IPS DF 6.9 (cell line): ENCODE measurements at regions not wholly inside any gene's neighbourhood (a gene's known extent, or its start where the extent isn't known, plus 50 kb on each side); places are given as distances from the start of the nearest gene placed in this dataset.
"Not testable (repeated sequence)": the region's sequence is repeated elsewhere in the genome, so short reads cannot be mapped to it uniquely, and the experiment has no call there.

ENCODE experiments used
- DNase-seq: peaks from one replicate; pipeline ENCODE4 v3.0.0-alpha.2; 2013; ENCODE audit warnings: low read depth, low spot score
- H3K27ac ChIP-seq: one replicate; pipeline ENCODE4 v1.5.1; 2013; ENCODE audit warnings: low read length, control low read depth
- H3K27me3 ChIP-seq: 2 replicates; pipeline ENCODE4 v1.6.1; 2013; ENCODE audit warnings: mild to moderate bottlenecking, low read length; ENCODE audit not compliant: control insufficient read depth, insufficient read depth
- H3K36me3 ChIP-seq: 2 replicates; pipeline ENCODE4 v1.6.1; 2013; ENCODE audit warnings: low read length; ENCODE audit not compliant: control insufficient read depth, insufficient read depth
- H3K4me1 ChIP-seq: 2 replicates; pipeline ENCODE4 v1.6.1; 2013; ENCODE audit warnings: low read length; ENCODE audit not compliant: control insufficient read depth, insufficient read depth
- H3K4me3 ChIP-seq: 2 replicates; pipeline ENCODE4 v1.5.1; 2013; ENCODE audit warnings: mild to moderate bottlenecking, low read length
- H3K9me3 ChIP-seq: 2 replicates; pipeline ENCODE4 v1.6.1; 2013; ENCODE audit warnings: low read length, inconsistent platforms; ENCODE audit not compliant: control insufficient read depth, insufficient read depth
- WGBS: extraction: QIAGEN DNeasy Blood & Tissue Kit; methylation state at CpG from one replicate; pipeline ENCODE4 v1.1.7; 2013; ENCODE audit warnings: mixed read lengths, missing lambda C conversion rate; ENCODE audit not compliant: insufficient read length, insufficient coverage; 5-methylcytosine and 5-hydroxymethylcytosine counted together

DNA sequence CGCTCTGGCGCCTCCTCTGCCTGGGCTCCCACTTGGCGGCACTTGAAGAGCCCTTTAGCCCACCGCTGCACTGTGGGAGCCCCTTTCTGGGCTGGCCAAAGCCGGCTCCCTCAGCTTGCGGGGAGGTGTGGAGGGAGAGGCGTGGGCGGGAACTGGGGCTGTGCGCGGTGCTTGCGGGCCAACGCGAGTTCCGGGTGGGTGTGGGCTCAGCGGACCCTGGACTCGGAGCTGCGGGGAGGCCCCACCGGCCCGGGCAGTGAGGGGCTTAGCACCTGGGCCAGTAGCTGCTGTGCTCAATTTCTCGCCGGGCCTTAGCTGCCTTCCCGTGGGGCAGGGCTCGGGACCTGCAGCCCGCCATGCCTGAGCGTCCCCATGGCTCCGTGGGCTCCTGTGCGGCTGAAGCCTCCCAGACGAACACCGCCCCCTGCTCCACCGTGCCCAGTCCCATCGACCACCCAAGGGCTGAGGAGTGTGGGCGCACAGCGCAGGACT is 216.2 kb downstream of the FGFR2 start:
- not testable (repeated sequence) for H3K27me3 ChIP-seq, H3K4me1 ChIP-seq, H3K4me3 ChIP-seq, H3K27ac ChIP-seq, DNase-seq, H3K9me3 ChIP-seq, H3K36me3 ChIP-seq
- WGBS: no CpG with 5 or more reads among the region's 33 CpGs

GRCh38 chr10:121385136-121385535 is 213.1 kb downstream of the FGFR2 start:
- no CpG with 5 or more reads among the region's 1 CpG for WGBS
- Histone ChIP-seq H3K27me3 (no peaks in the 10 kb centered on the region), H3K4me3 (no peak overlapping the region)

DNA sequence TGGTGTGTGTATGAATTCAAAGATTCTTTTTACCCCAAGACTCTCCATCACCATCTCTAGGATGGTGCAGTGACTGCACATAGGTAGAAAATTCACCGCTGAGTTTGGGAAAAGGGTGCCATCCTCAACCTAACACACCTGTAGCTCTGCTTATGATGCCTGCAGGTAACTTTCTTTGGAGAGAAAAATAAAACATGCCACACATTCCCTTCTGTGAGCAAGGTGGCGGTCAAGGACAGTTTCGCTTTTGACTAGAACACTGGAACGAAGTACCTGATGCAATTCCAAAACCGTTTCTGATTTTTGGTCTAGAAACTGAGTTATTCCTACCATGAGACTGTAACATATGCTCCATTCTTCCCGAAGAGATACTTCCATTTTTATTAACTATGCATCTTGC is 205.6 kb downstream of the FGFR2 start:
- no CpG with 5 or more reads among the region's 6 CpGs for WGBS
- no peak overlapping the region for H3K27ac ChIP-seq
- no peaks in the 10 kb centered on the region for H3K36me3 ChIP-seq
- H3K27me3 ChIP-seq: no peaks in the 10 kb centered on the region
- no peak overlapping the region for H3K4me3 ChIP-seq
- no peaks in the 10 kb centered on the region for H3K9me3 ChIP-seq
- DNase-seq: no peak
- no peaks in the 10 kb centered on the region for H3K4me1 ChIP-seq

More at GRCh38 chr10:121385136-121385535, 213.1 kb downstream of the FGFR2 start:
- Histone ChIP-seq H3K4me1 (no peaks in the 10 kb centered on the region), H3K9me3 (no peaks in the 10 kb centered on the region), H3K36me3 (no peaks in the 10 kb centered on the region), H3K27ac (no peak overlapping the region)
- DNase-seq: no peak

- no peaks in the 10 kb centered on the region for H3K9me3 ChIP-seq
- WGBS: no CpG with 5 or more reads among the region's 3 CpGs
- H3K4me3 ChIP-seq: no peak overlapping the region
- H3K27ac ChIP-seq: no peak overlapping the region
- H3K4me1 ChIP-seq: no peaks in the 10 kb centered on the region
- no peaks in the 10 kb centered on the region for H3K27me3 ChIP-seq
- no peaks in the 10 kb centered on the region for H3K36me3 ChIP-seq
- DNase-seq: no peak
Observed at GRCh38 chr10:121393522-121393921, 204.7 kb downstream of the FGFR2 start.

- not testable (repeated sequence) for H3K9me3 ChIP-seq, DNase-seq, H3K36me3 ChIP-seq, H3K4me3 ChIP-seq, H3K27ac ChIP-seq, H3K4me1 ChIP-seq, H3K27me3 ChIP-seq
- WGBS: no CpG with 5 or more reads among the region's 4 CpGs
Observed at GRCh38 chr10:121400507-121400906, 197.7 kb downstream of the FGFR2 start.

DNA sequence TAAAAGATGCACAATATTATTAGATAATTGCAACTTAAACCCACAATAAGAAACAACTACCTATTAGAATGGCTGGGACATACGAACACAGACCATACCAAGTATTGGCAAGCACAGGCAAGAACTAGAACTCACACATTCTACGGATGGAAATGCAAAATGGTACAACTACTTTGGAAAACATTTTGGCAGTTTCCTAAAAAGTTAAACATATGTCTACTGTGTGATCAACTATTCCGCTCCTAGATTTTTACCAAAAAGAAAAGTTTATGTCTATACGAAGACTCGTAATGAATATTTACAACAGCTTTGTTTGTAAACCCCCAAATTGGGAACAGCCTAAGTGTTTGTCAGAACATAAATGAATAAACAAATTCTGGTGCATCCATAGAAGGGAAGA is 194.7 kb downstream of the FGFR2 start:
- no peaks in the 10 kb centered on the region for H3K36me3 ChIP-seq
- WGBS: no CpG with 5 or more reads among the region's 5 CpGs
- H3K27ac ChIP-seq: no peak overlapping the region
- no peaks in the 10 kb centered on the region for H3K9me3 ChIP-seq
- no peaks in the 10 kb centered on the region for H3K4me1 ChIP-seq
- no peaks in the 10 kb centered on the region for H3K27me3 ChIP-seq
- DNase-seq: no peak
- H3K4me3 ChIP-seq: no peak overlapping the region

DNA sequence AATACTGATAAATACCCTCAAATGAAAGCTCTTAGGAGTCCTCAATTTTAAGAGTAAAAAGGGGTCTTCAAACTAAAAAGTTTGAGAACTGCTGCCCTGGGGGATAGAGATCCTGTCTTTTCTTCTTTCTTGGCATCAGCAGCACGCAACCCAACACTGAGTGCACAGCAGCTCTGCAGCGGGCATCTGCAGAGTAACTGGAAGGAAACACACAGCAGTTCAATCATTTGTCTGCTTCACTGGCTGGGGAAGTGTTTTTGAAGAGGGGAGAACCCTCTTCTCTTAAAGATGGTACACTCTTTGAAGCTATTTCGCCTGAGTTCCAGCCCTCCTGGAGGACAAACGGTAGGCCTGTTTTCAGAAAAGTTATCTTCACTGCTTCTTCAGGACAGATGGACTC is 193.6 kb downstream of the FGFR2 start:
- no peaks in the 10 kb centered on the region for H3K4me1 ChIP-seq
- H3K9me3 ChIP-seq: no peaks in the 10 kb centered on the region
- H3K27me3 ChIP-seq: no peaks in the 10 kb centered on the region
- no peaks in the 10 kb centered on the region for H3K36me3 ChIP-seq
- WGBS: no CpG with 5 or more reads among the region's 4 CpGs
- no peak overlapping the region for H3K4me3 ChIP-seq
- no peak for DNase-seq
- H3K27ac ChIP-seq: no peak overlapping the region

DNA sequence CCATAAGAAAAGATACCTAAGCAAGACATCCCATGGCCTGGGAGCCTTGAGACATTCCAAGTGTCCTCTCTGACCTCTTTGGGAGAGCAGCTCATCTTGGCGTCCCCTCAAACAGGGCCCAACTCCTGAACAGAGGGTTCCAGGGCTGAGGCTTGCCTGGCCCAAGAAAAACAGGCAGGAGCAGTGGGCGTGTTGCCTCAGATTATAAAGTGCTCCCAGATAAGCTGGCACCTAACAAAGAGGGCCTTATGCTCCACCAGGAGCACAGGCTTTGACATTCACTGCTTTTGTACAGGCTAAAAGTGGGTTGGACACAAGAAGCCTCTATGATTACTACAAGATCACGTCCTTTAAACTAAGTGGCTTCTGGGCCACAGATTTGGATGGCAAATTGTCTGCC is 193.1 kb downstream of the FGFR2 start:
- no peaks in the 10 kb centered on the region for H3K27me3 ChIP-seq
- WGBS: no CpG with 5 or more reads among the region's 3 CpGs
- H3K4me3 ChIP-seq: no peak overlapping the region
- no peaks in the 10 kb centered on the region for H3K4me1 ChIP-seq
- no peak overlapping the region for H3K27ac ChIP-seq
- no peak for DNase-seq
- H3K9me3 ChIP-seq: no peaks in the 10 kb centered on the region
- H3K36me3 ChIP-seq: no peaks in the 10 kb centered on the region

DNA sequence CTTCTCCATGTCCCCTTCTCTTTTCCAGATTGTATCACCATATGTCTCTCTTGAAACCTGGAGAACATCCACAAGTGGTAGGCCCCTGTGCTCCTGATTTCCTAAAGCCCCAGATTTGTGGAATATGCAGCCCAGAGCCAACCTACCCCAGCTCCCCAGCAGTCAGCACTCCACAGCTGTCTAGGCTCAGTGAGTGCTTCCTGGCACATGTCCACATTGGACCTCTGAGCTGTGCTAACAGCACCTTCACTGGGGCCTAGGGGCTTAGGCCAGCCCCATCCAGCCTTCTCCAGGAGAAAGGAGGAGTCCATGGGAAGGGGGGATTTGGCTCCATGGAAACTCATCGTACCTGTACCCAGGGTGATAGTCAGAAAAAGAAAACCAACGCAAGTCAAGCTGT is 192.7 kb downstream of the FGFR2 start:
- Histone ChIP-seq H3K36me3 (no peaks in the 10 kb centered on the region), H3K4me1 (no peaks in the 10 kb centered on the region), H3K9me3 (no peaks in the 10 kb centered on the region), H3K4me3 (no peak overlapping the region), H3K27me3 (no peaks in the 10 kb centered on the region), H3K27ac (no peak overlapping the region)
- no peak for DNase-seq
- no CpG with 5 or more reads among the region's 2 CpGs for WGBS

GRCh38 chr10:121405953-121406352 is 192.3 kb downstream of the FGFR2 start:
- Histone ChIP-seq H3K4me3 (no peak overlapping the region), H3K9me3 (no peaks in the 10 kb centered on the region), H3K27me3 (no peaks in the 10 kb centered on the region), H3K36me3 (no peaks in the 10 kb centered on the region), H3K4me1 (no peaks in the 10 kb centered on the region), H3K27ac (no peak overlapping the region)
- DNase-seq: no peak
- WGBS: no CpG with 5 or more reads among the region's 5 CpGs

- H3K27ac ChIP-seq: no peak overlapping the region
- no peaks in the 10 kb centered on the region for H3K9me3 ChIP-seq
- H3K27me3 ChIP-seq: no peaks in the 10 kb centered on the region
- H3K4me3 ChIP-seq: no peak overlapping the region
- no peaks in the 10 kb centered on the region for H3K36me3 ChIP-seq
- 100% methylated on average over 1 of the region's 11 CpGs for WGBS
- H3K4me1 ChIP-seq: no peaks in the 10 kb centered on the region
- DNase-seq: no peak
Observed at GRCh38 chr10:121406823-121407545, 191.3 kb downstream of the FGFR2 start.
